ENCODE measurements at regions not wholly inside any gene's neighbourhood (a gene's known extent, or its start where the extent isn't known, plus 50 kb on each side); places are given as distances from the start of the nearest gene placed in this dataset.

- DNase-seq, result no peak
These were observed 395.3 kb downstream of the AEBP2 start for GRCh38 chr12:19834592-19834991.

DNA sequence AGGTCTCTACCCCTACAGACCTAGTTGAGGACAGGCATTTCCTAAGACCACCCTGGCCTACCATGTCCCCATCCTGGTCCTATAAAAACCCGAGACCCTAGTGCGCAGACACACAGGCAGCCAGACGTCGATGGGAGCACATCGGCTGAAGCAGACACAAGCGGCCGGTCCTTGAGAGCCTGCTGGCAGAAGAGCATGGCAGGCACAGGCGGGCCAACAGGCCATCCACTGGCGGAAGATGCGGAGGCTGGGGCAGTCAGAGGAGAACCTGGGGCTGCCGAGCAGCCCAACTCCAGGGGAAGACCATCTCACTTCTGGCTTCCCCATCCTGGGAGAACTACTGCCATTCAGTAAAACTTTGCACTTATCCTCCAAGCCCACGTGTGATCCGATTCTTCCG lies 396.8 kb downstream of the AEBP2 start:
- DNase-seq, result no peak

- DNase-seq, result no peak
These were observed 397.2 kb downstream of the AEBP2 start for GRCh38 chr12:19836456-19836855.

DNA sequence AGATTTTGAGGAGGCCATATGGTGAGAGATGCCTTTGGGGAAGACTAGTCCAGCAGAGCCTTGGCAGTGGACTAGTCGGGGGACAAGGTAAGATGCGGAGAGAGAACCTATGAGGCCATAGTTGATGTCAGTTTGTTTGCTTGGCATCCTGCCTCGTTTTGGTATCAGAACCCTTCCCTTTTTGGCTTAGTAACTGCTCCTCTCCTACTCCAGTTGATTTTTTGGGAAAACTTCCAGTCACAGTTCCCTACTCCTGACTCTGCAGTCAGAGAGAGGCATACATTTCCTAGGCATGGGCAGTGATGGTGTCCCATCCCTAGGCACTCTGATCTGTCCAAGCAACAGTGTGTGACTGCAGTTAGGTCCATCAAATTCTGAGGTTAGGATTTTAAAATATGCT lies 398.3 kb downstream of the AEBP2 start:
- no peak for DNase-seq

DNA sequence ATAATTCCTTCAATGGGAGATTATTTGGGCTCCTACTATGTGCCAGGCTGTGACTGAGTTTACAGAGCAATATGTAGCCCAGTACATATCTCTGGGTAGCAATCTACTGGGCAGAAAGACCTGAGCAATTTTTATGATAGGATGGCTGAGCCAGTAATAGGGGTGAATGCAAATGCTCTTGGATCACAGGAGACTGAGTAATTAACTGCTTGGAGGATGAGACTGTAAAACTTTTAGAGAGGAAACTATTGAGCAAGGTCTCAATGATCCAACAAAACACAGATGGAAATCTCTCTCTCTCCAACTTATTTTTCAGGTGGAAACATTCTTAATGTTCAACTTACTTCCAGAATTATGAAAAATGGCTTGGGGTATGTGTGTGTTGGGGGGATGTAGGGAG lies 402.2 kb downstream of the AEBP2 start:
- DNase-seq, result no peak

DNA sequence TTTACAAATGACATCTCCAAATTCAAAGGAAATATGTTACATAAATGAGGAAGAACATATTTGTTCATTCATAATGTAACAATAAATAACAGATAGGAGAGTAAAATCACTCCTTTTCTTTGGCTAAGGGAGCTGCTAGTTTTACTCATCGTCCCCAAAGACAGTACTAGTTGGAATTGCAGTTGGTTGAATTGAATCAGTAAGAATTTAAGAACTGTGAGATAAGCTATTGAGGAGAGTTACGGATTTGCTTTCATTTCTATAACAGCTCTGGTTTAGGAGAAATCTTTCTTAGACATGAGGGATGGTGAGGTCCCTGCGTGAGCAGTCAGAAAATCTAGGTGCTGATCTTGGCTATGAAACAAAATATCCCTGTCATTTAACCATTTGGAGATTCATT lies 402.8 kb downstream of the AEBP2 start:
- DNase-seq, result no peak

GRCh38 chr12:19844224-19844623 lies 404.9 kb downstream of the AEBP2 start:
- no peak for DNase-seq

DNA sequence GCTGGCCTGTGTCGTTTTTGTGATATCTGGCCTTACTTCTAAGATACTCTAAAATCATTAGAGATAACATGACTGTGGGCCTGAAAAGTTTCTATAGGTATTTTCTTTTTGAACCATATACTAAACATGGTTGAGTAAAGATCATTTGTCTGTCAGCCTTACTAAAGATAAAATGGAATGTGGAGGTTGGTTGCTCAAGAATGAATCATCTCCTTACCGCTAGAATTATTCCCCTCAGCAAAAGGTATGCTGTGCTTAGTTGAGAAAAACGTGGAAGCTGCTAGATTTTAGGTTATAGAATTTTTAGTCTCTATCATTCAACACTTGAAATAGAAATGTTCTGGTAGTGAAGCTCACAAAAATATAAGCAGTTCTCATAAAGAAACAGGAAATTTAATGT lies 407.3 kb downstream of the AEBP2 start:
- no peak for DNase-seq

GRCh38 chr12:19847294-19848059 lies 408.2 kb downstream of the AEBP2 start:
- DNase-seq, result no peak

DNA sequence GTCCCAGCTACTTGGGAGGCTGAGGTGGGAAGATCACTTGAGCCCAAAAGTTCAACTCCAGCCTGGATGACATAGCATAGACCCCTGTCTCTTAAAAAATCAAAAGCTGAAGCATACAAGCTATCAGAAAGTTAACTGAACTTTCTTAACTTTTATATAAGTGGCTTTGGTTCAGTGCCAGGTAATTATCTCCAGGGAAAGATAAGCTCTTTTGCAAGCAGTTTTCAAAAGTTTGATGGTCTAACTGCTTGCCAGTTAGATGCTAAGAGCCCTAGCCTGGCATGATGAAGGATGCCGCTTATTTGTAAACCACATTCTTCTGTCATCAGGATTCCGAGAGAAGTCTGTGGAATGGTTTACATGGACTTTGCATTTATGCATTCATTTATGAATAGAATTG lies 409.1 kb downstream of the AEBP2 start:
- no peak for DNase-seq

DNA sequence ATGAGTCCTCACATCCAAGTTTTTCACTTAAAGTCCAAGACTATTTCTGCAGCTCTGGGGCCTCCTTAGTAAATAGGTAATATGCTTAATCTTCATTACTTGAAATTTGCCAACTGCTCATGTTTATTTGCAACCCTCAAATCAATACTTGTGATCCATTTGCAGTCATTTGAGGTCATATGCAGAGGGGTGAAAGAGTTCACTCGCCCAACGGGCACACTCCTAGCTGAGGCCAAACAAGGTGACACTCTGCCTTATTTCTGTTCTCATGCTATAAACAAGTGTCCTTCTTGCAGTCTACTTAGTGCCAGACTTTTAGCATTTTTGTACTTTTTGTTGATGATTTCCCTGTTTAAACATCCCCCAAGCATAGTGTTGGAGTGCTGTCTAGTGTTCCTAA lies 409.9 kb downstream of the AEBP2 start:
- no peak for DNase-seq

- no peak for DNase-seq
These were observed 411.2 kb downstream of the AEBP2 start for GRCh38 chr12:19850346-19851065.

DNA sequence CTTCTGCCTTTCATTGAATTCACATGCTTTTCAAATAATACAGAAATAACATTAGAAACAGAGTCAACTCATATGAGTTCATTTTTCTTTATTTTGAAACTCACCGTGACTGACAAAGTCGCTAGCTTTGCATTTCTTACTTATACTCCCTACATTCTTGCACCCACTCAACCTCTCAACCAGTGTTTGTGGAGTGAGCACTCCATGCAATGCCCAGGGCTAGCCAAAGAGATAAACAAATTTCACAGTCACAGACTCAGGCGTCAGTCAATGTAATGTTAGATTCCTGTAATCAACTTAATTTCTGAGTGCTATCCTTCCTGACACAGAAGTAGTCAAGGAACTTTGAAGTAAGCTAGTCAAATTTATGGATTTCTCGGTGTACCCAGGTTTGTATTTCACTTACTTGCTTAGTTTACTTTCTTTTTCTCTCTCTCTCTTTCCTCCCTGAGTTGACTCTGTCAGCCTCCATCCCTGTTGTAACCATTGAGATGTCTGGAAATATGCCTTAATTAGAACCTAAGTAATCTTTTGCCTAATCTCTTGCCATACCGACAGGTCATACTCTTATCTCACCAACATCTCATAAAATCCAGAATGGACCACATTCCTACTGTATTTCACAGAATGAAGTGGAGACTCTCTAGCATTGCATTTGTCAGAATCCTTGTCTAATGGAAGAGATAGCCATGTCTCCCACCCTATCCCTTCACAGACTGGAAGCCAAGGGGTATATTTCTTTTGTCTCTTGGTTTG lies 413.0 kb downstream of the AEBP2 start:
- no peak for DNase-seq

- no peak for DNase-seq
These were observed 416.6 kb downstream of the AEBP2 start for GRCh38 chr12:19855851-19856250.

DNA sequence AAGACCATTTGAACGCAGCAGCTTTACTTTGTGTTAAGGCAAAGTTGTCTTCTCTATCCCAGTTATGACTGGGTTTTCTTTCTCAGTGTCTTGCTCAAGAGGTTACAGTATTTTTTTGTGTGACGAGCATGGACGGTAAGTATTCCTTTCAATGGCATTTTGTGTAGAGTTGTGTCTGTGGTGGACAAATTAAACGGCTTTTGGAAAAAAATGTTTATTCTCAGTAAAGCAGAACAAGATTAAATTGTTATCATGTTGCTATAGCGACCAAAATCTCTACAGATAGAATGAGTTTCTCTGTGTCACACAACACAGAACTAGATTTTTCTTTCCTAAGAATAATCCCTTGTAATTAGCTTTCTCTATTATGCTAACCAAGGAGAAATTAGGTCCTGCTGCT lies 417.1 kb downstream of the AEBP2 start:
- DNase-seq, result no peak

- DNase-seq, result no peak
These were observed 417.9 kb downstream of the AEBP2 start for GRCh38 chr12:19857204-19857603.

- no peak for DNase-seq
These were observed 427.9 kb downstream of the AEBP2 start for GRCh38 chr12:19867151-19867550.

- DNase-seq, result no peak
These were observed 428.7 kb downstream of the AEBP2 start for GRCh38 chr12:19867970-19868369.

- DNase-seq, result no peak
These were observed 430.1 kb downstream of the AEBP2 start for GRCh38 chr12:19869413-19869812.

- DNase-seq, result no peak
These were observed 433.6 kb downstream of the AEBP2 start for GRCh38 chr12:19872621-19873540.

- no peak for DNase-seq
These were observed 440.8 kb downstream of the AEBP2 start for GRCh38 chr12:19880076-19880475.

DNA sequence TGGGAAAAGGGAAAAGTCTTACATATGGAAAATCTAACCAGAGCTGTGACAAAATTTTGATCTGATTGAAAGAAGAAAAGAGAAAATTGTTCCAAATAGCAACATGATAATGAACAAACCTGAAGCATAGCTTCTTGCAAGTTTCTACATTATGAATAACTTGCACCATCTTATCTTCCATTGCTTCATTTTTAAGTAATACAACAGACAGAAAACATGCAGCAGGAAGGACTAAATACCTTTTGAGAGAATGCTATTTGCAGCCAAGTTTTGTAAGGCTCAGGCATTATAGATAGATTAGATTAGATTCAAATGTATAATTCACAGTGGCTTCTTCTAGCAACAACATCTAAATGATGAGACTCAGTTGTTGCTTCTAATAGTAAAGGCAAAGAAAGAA lies 441.4 kb downstream of the AEBP2 start:
- DNase-seq, result no peak

DNA sequence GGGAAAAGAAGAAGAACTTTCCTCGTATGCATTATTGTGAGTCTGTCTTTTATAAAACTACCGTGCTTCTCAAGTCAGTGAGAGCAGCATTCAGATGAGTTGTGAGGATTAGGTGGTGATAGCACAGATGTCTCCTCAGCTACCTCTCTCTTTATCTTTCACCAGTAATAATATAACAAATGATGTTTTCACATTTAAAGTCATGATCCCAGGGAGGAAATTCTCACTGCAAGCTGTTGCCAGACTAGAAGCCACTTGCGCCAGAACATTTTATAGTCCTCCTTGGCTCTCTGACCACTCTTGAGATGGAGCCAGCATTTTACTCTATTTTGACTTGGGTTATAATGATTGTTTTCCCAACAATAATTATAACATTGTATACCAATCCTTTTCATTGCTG lies 443.1 kb downstream of the AEBP2 start:
- DNase-seq, result no peak

All from CD4-positive, alpha-beta T cell treated with Interleukin-1 beta for 1 hour (primary cell).